ENCODE measurements at regions not wholly inside any gene's neighbourhood (a gene's known extent, or its start where the extent isn't known, plus 50 kb on each side); places are given as distances from the start of the nearest gene placed in this dataset.

- TF ChIP-seq CTCF (IDR thresholded peaks at IDR 0.05) (no peak), POLR2AphosphoS5 (IDR thresholded peaks at IDR 0.05) (no peak), EP300 (IDR thresholded peaks at IDR 0.05) (no peak)
Measured at GRCh38 chr13:79915114-79915811, 425.7 kb downstream of the SPRY2 start.

Measured in gastroesophageal sphincter (tissue), 3 donors.